ENCODE measurements at regions not wholly inside any gene's neighbourhood (a gene's known extent, or its start where the extent isn't known, plus 50 kb on each side); places are given as distances from the start of the nearest gene placed in this dataset.
"Not testable (repeated sequence)": the region's sequence is repeated elsewhere in the genome, so short reads cannot be mapped to it uniquely, and the experiment has no call there.

DNA sequence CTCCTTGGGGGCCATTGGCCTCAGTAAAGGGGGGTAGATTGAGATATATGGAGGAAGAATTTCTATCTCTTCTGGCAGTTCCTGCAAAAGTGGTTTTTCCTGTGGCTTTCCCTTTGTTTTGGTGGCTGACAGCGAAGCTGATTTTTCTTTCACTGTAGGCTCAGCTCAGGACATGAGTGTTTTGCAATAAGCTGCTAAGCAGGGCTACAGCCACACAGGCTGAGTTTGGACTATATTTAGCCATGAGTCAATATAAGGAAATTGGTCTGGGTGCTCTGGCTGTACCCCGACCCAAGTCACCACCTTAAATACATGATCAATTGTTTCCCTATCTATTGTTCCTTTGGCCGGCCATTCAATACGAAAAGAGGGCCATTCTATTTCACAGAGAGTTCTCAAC is 212.7 kb upstream of the KCND2 start:
- Histone ChIP-seq H3K27ac (ENCODE audit: low read length) (no peak overlapping the region), H3K36me3 (ENCODE audit: control insufficient read depth, insufficient read depth, low read length) (no peaks in the 10 kb centered on the region), H3K27me3 (ENCODE audit: control insufficient read depth, insufficient read depth, low read length) (no peaks in the 10 kb centered on the region), H3K4me1 (ENCODE audit: control insufficient read depth, insufficient read depth, low read length) (no peaks in the 10 kb centered on the region), H3K4me3 (ENCODE audit: low read length) (no peak overlapping the region), H3K9me3 (ENCODE audit: control insufficient read depth, insufficient read depth, low read length) (peaks cover 27% of the 10 kb centered on the region)
- Mint-ChIP-seq H3K4me3 (no peak overlapping the region), H3K9me3 (peaks cover 12 to 26% of the 10 kb centered on the region in 2 donors), H3K27ac (no peak overlapping the region), H3K27me3 (ENCODE audit: low read depth in 2 of 2) (no peaks in the 10 kb centered on the region), H3K4me1 (no peaks in the 10 kb centered on the region), H3K36me3 (no peaks in the 10 kb centered on the region)
- no peak for DNase-seq
- TF ChIP-seq, protein P1, sequence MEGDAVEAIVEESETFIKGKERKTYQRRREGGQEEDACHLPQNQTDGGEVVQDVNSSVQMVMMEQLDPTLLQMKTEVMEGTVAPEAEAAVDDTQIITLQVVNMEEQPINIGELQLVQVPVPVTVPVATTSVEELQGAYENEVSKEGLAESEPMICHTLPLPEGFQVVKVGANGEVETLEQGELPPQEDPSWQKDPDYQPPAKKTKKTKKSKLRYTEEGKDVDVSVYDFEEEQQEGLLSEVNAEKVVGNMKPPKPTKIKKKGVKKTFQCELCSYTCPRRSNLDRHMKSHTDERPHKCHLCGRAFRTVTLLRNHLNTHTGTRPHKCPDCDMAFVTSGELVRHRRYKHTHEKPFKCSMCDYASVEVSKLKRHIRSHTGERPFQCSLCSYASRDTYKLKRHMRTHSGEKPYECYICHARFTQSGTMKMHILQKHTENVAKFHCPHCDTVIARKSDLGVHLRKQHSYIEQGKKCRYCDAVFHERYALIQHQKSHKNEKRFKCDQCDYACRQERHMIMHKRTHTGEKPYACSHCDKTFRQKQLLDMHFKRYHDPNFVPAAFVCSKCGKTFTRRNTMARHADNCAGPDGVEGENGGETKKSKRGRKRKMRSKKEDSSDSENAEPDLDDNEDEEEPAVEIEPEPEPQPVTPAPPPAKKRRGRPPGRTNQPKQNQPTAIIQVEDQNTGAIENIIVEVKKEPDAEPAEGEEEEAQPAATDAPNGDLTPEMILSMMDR (IDR thresholded peaks at IDR 0.05), result no peak
- intact Hi-C loops (cut with micrococcal nuclease), result no loop called here
- no peak for ATAC-seq
- WGBS (ENCODE audit: insufficient coverage), result 48% methylated on average over 4 of the region's 4 CpGs

DNA sequence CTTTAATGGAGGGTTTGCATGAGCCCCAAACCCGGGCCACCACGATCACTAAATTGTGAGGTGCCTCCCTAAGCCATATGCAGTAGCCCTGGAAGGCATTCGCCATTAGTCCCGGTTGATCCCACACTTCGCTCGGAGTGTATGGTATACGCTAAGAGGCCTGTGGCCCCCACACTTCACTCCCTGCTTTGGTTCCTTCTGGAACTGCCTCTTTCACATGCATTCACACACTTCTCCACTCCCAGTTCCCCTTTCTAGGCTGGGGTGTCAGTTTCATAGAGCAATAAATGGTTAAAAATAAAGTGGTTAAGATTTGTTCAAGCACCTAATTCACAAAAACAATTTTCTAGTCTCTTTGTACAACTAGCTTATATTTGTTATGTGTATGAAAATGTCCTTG is 212.1 kb upstream of the KCND2 start:
- Mint-ChIP-seq H3K4me3 (no peak overlapping the region), H3K27me3 (ENCODE audit: low read depth in 2 of 2) (no peaks in the 10 kb centered on the region), H3K4me1 (no peaks in the 10 kb centered on the region), H3K27ac (no peak overlapping the region), H3K9me3 (peaks cover 12 to 28% of the 10 kb centered on the region in 2 donors), H3K36me3 (no peaks in the 10 kb centered on the region)
- WGBS (ENCODE audit: insufficient coverage), result 91% methylated on average over 7 of the region's 7 CpGs
- intact Hi-C loops (cut with micrococcal nuclease), result no loop called here
- no peak overlapping the region for H3K27ac ChIP-seq (ENCODE audit: low read length)
- DNase-seq, result no peak
- H3K4me3 ChIP-seq (ENCODE audit: low read length), result no peak overlapping the region
- peaks cover 23% of the 10 kb centered on the region for H3K9me3 ChIP-seq (ENCODE audit: control insufficient read depth, insufficient read depth, low read length)
- no peaks in the 10 kb centered on the region for H3K36me3 ChIP-seq (ENCODE audit: control insufficient read depth, insufficient read depth, low read length)
- ATAC-seq, result no peak
- H3K4me1 ChIP-seq (ENCODE audit: control insufficient read depth, insufficient read depth, low read length), result no peaks in the 10 kb centered on the region
- H3K27me3 ChIP-seq (ENCODE audit: control insufficient read depth, insufficient read depth, low read length), result no peaks in the 10 kb centered on the region
- TF ChIP-seq, protein P1 (IDR thresholded peaks at IDR 0.05), result no peak

DNA sequence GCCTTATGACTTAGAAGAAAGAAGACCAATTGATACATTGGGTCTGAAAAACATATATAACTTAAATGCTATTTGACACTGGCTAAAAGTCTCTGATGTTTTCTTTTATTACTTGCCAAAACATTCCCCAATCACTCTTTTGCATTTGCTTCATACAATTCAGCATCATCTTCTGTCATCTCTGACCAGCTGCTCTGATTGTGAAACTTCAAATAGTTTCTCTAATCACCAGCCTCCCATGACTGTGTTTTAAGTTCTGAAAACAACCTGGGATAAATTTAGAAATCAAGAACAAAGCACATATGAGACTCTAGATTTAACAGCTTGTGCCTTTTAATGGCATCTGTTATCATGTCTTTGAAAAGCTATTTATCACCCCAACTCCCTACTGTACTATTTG is 208.4 kb upstream of the KCND2 start:
- Histone ChIP-seq H3K27me3 (ENCODE audit: control insufficient read depth, insufficient read depth, low read length) (no peaks in the 10 kb centered on the region), H3K9me3 (ENCODE audit: control insufficient read depth, insufficient read depth, low read length) (peaks cover 21% of the 10 kb centered on the region), H3K4me3 (ENCODE audit: low read length) (no peak overlapping the region), H3K4me1 (ENCODE audit: control insufficient read depth, insufficient read depth, low read length) (no peaks in the 10 kb centered on the region), H3K36me3 (ENCODE audit: control insufficient read depth, insufficient read depth, low read length) (no peaks in the 10 kb centered on the region), H3K27ac (ENCODE audit: low read length) (no peak overlapping the region)
- no peak overlapping the region for H3K4me3 Mint-ChIP-seq
- H3K4me1 Mint-ChIP-seq, result no peaks in the 10 kb centered on the region
- no peaks in the 10 kb centered on the region for H3K27me3 Mint-ChIP-seq (ENCODE audit: low read depth in 2 of 2)
- intact Hi-C loops (cut with micrococcal nuclease), result no loop called here
- H3K9me3 Mint-ChIP-seq, result peaks cover 18 to 37% of the 10 kb centered on the region in 2 donors
- ATAC-seq (no peak), DNase-seq (no peak)
- TF ChIP-seq, protein P1 (IDR thresholded peaks at IDR 0.05), result no peak
- H3K36me3 Mint-ChIP-seq, result peaks cover 10% of the 10 kb centered on the region
- H3K27ac Mint-ChIP-seq, result no peak overlapping the region

DNA sequence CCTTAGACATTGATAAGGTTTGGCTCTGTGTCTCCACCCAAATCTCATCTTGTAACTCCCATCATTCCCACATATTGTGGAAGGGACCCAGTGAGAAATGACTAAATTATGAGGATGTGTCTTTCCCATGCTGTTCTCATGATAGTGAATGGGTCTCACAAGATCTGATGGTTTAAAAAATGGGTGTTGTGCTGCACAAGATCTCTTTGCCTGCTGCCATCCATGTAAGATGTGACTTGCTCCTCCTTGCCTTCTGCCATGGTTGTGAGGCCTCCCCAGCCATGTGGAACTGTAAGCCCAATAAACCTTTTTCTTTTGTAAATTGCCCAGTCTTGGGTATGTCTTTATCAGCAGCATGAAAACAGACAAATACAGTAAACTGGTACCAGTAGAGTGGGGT is 206.1 kb upstream of the KCND2 start:
- ATAC-seq; H3K36me3 Mint-ChIP-seq; intact Hi-C loops (cut with micrococcal nuclease); H3K27me3 Mint-ChIP-seq (ENCODE audit: low read depth in 2 of 2); H3K27ac ChIP-seq (ENCODE audit: low read length); H3K4me1 Mint-ChIP-seq; H3K4me1 ChIP-seq (ENCODE audit: control insufficient read depth, insufficient read depth, low read length); DNase-seq; H3K27ac Mint-ChIP-seq; H3K4me3 Mint-ChIP-seq; H3K36me3 ChIP-seq (ENCODE audit: control insufficient read depth, insufficient read depth, low read length); H3K4me3 ChIP-seq (ENCODE audit: low read length); H3K27me3 ChIP-seq (ENCODE audit: control insufficient read depth, insufficient read depth, low read length): not testable (repeated sequence)
- peaks cover 18 to 33% of the 10 kb centered on the region in 2 donors for H3K9me3 Mint-ChIP-seq
- H3K9me3 ChIP-seq (ENCODE audit: control insufficient read depth, insufficient read depth, low read length), result peaks cover 29% of the 10 kb centered on the region

Data from natural killer cell (primary cell).